Endodermal cell (in vitro differentiated cells): ENCODE measurements at regions not wholly inside any gene's neighbourhood (a gene's known extent, or its start where the extent isn't known, plus 50 kb on each side); places are given as distances from the start of the nearest gene placed in this dataset.
"Not testable (repeated sequence)": the region's sequence is repeated elsewhere in the genome, so short reads cannot be mapped to it uniquely, and the experiment has no call there.

Experiments used
- DNase-seq: peaks from one replicate; pipeline ENCODE4 v3.0.0-alpha.2; 2017
- H3K27ac ChIP-seq: 2 replicates; pipeline ENCODE4 v1.5.1; 2013; ENCODE audit warnings: mild to moderate bottlenecking, low read depth, low read length, moderate library complexity
- H3K27me3 ChIP-seq: 2 replicates; pipeline ENCODE4 v1.6.1; 2013; ENCODE audit warnings: mild to moderate bottlenecking, low read length, moderate library complexity; ENCODE audit not compliant: insufficient read depth, control insufficient read depth, poor library complexity, severe bottlenecking
- H3K36me3 ChIP-seq: 2 replicates; pipeline ENCODE4 v1.7.0; 2013; ENCODE audit warnings: mild to moderate bottlenecking, low read length, moderate library complexity; ENCODE audit not compliant: control insufficient read depth, insufficient read depth
- H3K4me1 ChIP-seq: one replicate; pipeline ENCODE4 v1.7.0; 2013; ENCODE audit warnings: low read length; ENCODE audit not compliant: control insufficient read depth, insufficient read depth
- H3K4me3 ChIP-seq: 2 replicates; pipeline ENCODE4 v1.5.1; 2013; ENCODE audit warnings: mild to moderate bottlenecking, low read length, moderate library complexity
- H3K9ac ChIP-seq: 2 replicates; pipeline ENCODE4 v1.6.1; 2013; ENCODE audit warnings: mild to moderate bottlenecking, low read length, moderate library complexity; ENCODE audit not compliant: poor library complexity, severe bottlenecking; ENCODE audit errors: extremely low read depth
- H3K9me3 ChIP-seq: 2 replicates; pipeline ENCODE4 v1.6.1; 2013; ENCODE audit warnings: mild to moderate bottlenecking, low read length, moderate library complexity; ENCODE audit not compliant: control insufficient read depth
- H3K27ac Mint-ChIP-seq: 2 replicates; pipeline ENCODE4 v1.8.0; 2020; ENCODE audit warnings: mixed read lengths
- H3K27me3 Mint-ChIP-seq: 2 replicates; pipeline ENCODE4 v1.8.0; 2021; ENCODE audit warnings: mild to moderate bottlenecking, mixed read lengths; ENCODE audit not compliant: insufficient read depth
- H3K36me3 Mint-ChIP-seq: 2 replicates; pipeline ENCODE4 v1.8.0; 2020; ENCODE audit warnings: low read depth, mixed read lengths
- H3K4me1 Mint-ChIP-seq: 2 replicates; pipeline ENCODE4 v1.8.0; 2020; ENCODE audit warnings: mixed read lengths
- H3K4me3 Mint-ChIP-seq: 2 replicates; pipeline ENCODE4 v1.8.0; 2020; ENCODE audit warnings: mild to moderate bottlenecking, moderate library complexity, mixed read lengths
- H3K9me3 Mint-ChIP-seq: 2 replicates; pipeline ENCODE4 v1.8.0; 2020; ENCODE audit warnings: mild to moderate bottlenecking, mixed read lengths
- WGBS, 2 experiments: methylation state at CpG; one replicate each; pipeline versions ENCODE4 v1.1.5 to v1.1.7; 2013; ENCODE audit warnings: missing lambda C conversion rate in 2 of 2, mixed read lengths in 1 of 2; ENCODE audit not compliant: insufficient coverage in 1 of 2, insufficient read length in 1 of 2; 5-methylcytosine and 5-hydroxymethylcytosine counted together
- TF ChIP-seq, protein P1 (sequence below): fragments of 200-600 bp; sonication (generic); conservative IDR thresholded peaks from 2 replicates; pipeline ENCODE4 v1.5.0; 2021; ENCODE audit warnings: antibody characterized with exemption, mild to moderate bottlenecking

GRCh38 chr16:29117631-29118030 lies 132.8 kb downstream of the LAT start:
- peaks cover 27% of the 10 kb centered on the region for H3K4me1 Mint-ChIP-seq
- Histone ChIP-seq H3K4me3 (no peak overlapping the region), H3K9ac (no peak overlapping the region), H3K36me3 (no peaks in the 10 kb centered on the region), H3K4me1 (no peaks in the 10 kb centered on the region), H3K9me3 (no peaks in the 10 kb centered on the region), H3K27me3 (peaks cover 9% of the 10 kb centered on the region), H3K27ac (no peak overlapping the region)
- H3K27ac Mint-ChIP-seq = no peak overlapping the region
- H3K9me3 Mint-ChIP-seq = no peaks in the 10 kb centered on the region
- H3K36me3 Mint-ChIP-seq = no peaks in the 10 kb centered on the region
- DNase-seq = no peak
- 94 to 99% methylated on average over 7 of the region's 7 CpGs for WGBS, 2 experiments
- H3K4me3 Mint-ChIP-seq = no peak overlapping the region
- peaks cover 36% of the 10 kb centered on the region for H3K27me3 Mint-ChIP-seq
- TF ChIP-seq, protein P1, sequence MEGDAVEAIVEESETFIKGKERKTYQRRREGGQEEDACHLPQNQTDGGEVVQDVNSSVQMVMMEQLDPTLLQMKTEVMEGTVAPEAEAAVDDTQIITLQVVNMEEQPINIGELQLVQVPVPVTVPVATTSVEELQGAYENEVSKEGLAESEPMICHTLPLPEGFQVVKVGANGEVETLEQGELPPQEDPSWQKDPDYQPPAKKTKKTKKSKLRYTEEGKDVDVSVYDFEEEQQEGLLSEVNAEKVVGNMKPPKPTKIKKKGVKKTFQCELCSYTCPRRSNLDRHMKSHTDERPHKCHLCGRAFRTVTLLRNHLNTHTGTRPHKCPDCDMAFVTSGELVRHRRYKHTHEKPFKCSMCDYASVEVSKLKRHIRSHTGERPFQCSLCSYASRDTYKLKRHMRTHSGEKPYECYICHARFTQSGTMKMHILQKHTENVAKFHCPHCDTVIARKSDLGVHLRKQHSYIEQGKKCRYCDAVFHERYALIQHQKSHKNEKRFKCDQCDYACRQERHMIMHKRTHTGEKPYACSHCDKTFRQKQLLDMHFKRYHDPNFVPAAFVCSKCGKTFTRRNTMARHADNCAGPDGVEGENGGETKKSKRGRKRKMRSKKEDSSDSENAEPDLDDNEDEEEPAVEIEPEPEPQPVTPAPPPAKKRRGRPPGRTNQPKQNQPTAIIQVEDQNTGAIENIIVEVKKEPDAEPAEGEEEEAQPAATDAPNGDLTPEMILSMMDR = no peak

DNA sequence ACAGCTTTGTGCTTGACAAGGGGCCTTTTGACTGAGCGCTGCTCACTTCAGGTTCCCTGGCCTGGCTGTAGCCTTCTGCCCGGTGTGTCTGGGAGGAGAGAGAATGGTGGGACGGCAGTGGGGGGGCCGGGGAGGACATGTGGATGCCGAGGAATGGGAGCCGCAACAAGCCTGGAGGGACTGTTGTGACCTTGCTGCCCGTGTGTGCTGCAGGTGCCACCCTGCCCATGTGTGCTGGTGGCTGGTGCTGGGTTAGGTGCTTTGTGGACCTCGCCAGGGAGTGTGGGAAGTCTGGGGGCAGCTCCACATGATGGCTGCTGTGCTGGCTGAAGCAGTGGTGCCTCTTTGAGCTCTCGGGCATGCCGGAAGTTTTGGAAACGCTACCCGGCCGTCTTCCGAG lies 132.1 kb downstream of the LAT start:
- Histone ChIP-seq H3K36me3 (no peaks in the 10 kb centered on the region), H3K27ac (no peak overlapping the region), H3K4me3 (no peak overlapping the region), H3K27me3 (peaks cover 9% of the 10 kb centered on the region), H3K9me3 (no peaks in the 10 kb centered on the region), H3K4me1 (no peaks in the 10 kb centered on the region), H3K9ac (no peak overlapping the region)
- H3K27me3 Mint-ChIP-seq = peaks cover 35% of the 10 kb centered on the region
- no peak overlapping the region for H3K4me3 Mint-ChIP-seq
- H3K4me1 Mint-ChIP-seq = peaks cover 30% of the 10 kb centered on the region
- 96% methylated on average over 4 to 14 of the region's 14 CpGs for whole genome bisulfite sequencing, 2 experiments
- TF ChIP-seq, protein P1 = no peak
- DNase-seq = no peak
- no peaks in the 10 kb centered on the region for H3K9me3 Mint-ChIP-seq
- no peak overlapping the region for H3K27ac Mint-ChIP-seq
- H3K36me3 Mint-ChIP-seq = no peaks in the 10 kb centered on the region

GRCh38 chr16:29116207-29116606 lies 131.4 kb downstream of the LAT start:
- H3K27me3 Mint-ChIP-seq = peaks cover 35% of the 10 kb centered on the region
- 95 to 98% methylated on average over 4 to 12 of the region's 12 CpGs for WGBS, 2 experiments
- not testable (repeated sequence) for H3K4me3 Mint-ChIP-seq, H3K36me3 Mint-ChIP-seq, H3K9ac ChIP-seq, DNase-seq, H3K27ac ChIP-seq, H3K27me3 ChIP-seq, H3K27ac Mint-ChIP-seq, H3K9me3 ChIP-seq, H3K36me3 ChIP-seq, H3K4me3 ChIP-seq, H3K4me1 ChIP-seq, H3K9me3 Mint-ChIP-seq
- peaks cover 28% of the 10 kb centered on the region for H3K4me1 Mint-ChIP-seq

- H3K4me3 ChIP-seq, H3K4me1 ChIP-seq, H3K4me3 Mint-ChIP-seq, H3K9ac ChIP-seq, DNase-seq, H3K9me3 ChIP-seq, H3K9me3 Mint-ChIP-seq, H3K27ac ChIP-seq, H3K36me3 Mint-ChIP-seq, H3K27me3 ChIP-seq, H3K27ac Mint-ChIP-seq, H3K36me3 ChIP-seq: not testable (repeated sequence)
- Mint-ChIP-seq H3K4me1 (peaks cover 24% of the 10 kb centered on the region), H3K27me3 (peaks cover 38% of the 10 kb centered on the region)
- WGBS, 2 experiments = 86 to 100% methylated on average over 1 to 3 of the region's 3 CpGs
Measured at GRCh38 chr16:29115802-29116141, 130.9 kb downstream of the LAT start.
